Liver (tissue), 8 donors: ENCODE measurements at regions not wholly inside any gene's neighbourhood (a gene's known extent, or its start where the extent isn't known, plus 50 kb on each side); places are given as distances from the start of the nearest gene placed in this dataset.

ENCODE experiments used
- DNase-seq: peaks from one replicate; pipeline ENCODE4 v3.0.0-alpha.2; 2017; ENCODE audit warnings: low spot score
- H3K27ac ChIP-seq, 2 donors: one replicate each; pipeline ENCODE4 v1.7.0; 2013; ENCODE audit warnings: inconsistent platforms in 2 of 2, low read length in 2 of 2, control low read depth in 1 of 2, low read depth in 1 of 2, mild to moderate bottlenecking in 1 of 2
- H3K27me3 ChIP-seq, 4 donors: one replicate each; pipeline versions ENCODE4 v1.6.1 to v1.7.0; 2013; ENCODE audit warnings: low read length in 3 of 4, inconsistent platforms in 1 of 4, mild to moderate bottlenecking in 1 of 4, moderate library complexity in 1 of 4; ENCODE audit not compliant: control insufficient read depth in 4 of 4, insufficient read depth in 4 of 4
- H3K36me3 ChIP-seq, 4 donors: one replicate each; pipeline versions ENCODE4 v1.6.1 to v1.7.0; 2013; ENCODE audit warnings: low read length in 3 of 4, mild to moderate bottlenecking in 3 of 4, low read depth in 1 of 4, moderate library complexity in 1 of 4; ENCODE audit not compliant: control insufficient read depth in 4 of 4, insufficient read depth in 3 of 4
- H3K4me1 ChIP-seq, 4 donors: one replicate each; pipeline versions ENCODE4 v1.6.1 to v1.7.0; 2013; ENCODE audit warnings: low read length in 3 of 4, mild to moderate bottlenecking in 3 of 4, moderate library complexity in 1 of 4; ENCODE audit not compliant: control insufficient read depth in 4 of 4, insufficient read depth in 4 of 4
- H3K4me3 ChIP-seq, 3 donors: one replicate each; pipeline versions ENCODE4 v1.6.1 to v1.7.0; 2013; ENCODE audit warnings: low read length in 3 of 3, control low read depth in 1 of 3, low read depth in 1 of 3, mild to moderate bottlenecking in 1 of 3
- H3K9ac ChIP-seq, 2 donors: one replicate each; pipeline ENCODE4 v1.7.0; 2013; ENCODE audit warnings: low read length in 2 of 2, mild to moderate bottlenecking in 2 of 2, moderate library complexity in 2 of 2, control low read depth in 1 of 2, low read depth in 1 of 2
- H3K9me3 ChIP-seq, 4 donors: one replicate each; pipeline versions ENCODE4 v1.6.1 to v1.7.0; 2013; ENCODE audit warnings: low read length in 3 of 4; ENCODE audit not compliant: control insufficient read depth in 4 of 4
- EGR1 ChIP-seq, 2 donors: IDR thresholded peaks; 2 replicates each; pipeline ENCODE4 v1.6.1; 2016 to 2018; ENCODE audit warnings: antibody characterized with exemption in 2 of 2, low read depth in 2 of 2
- FOXA1 ChIP-seq: IDR thresholded peaks from 2 replicates; pipeline ENCODE4 v1.6.1; 2016; ENCODE audit warnings: antibody characterized with exemption
- GABPA ChIP-seq, 2 donors: IDR thresholded peaks in 1 of 2; conservative IDR thresholded peaks in 1 of 2; 2 replicates each; pipeline ENCODE4 v1.6.1; 2016; ENCODE audit warnings: antibody characterized with exemption in 2 of 2, mild to moderate bottlenecking in 1 of 2, moderate library complexity in 1 of 2
- HNF4A ChIP-seq, 2 donors: conservative IDR thresholded peaks; 2 replicates each; pipeline ENCODE4 v1.6.1; 2016; ENCODE audit warnings: antibody characterized with exemption in 2 of 2, mild to moderate bottlenecking in 2 of 2
- HNF4G ChIP-seq: IDR thresholded peaks from 2 replicates; pipeline ENCODE4 v1.6.1; 2016; ENCODE audit warnings: antibody characterized with exemption
- JUND ChIP-seq, 2 donors: IDR thresholded peaks; 2 replicates each; pipeline ENCODE4 v1.6.1; 2016; ENCODE audit warnings: antibody characterized with exemption in 2 of 2
- NR2F2 ChIP-seq: IDR thresholded peaks from 2 replicates; pipeline ENCODE4 v1.6.1; 2016; ENCODE audit warnings: antibody characterized with exemption
- RAD21 ChIP-seq, 2 donors: IDR thresholded peaks; 2 replicates each; pipeline ENCODE4 v1.6.1; 2016; ENCODE audit warnings: antibody characterized with exemption in 2 of 2, mild to moderate bottlenecking in 2 of 2
- WGBS: extraction: QIAGEN DNeasy Blood & Tissue Kit; methylation state at CpG from one replicate; pipeline ENCODE4 v1.1.7; 2013; 5-methylcytosine and 5-hydroxymethylcytosine counted together
- TF ChIP-seq, protein P1 (sequence below): IDR thresholded peaks from 2 replicates; pipeline ENCODE4 v1.6.1; 2016; ENCODE audit warnings: antibody characterized with exemption, mild to moderate bottlenecking
- TF ChIP-seq, protein P2 (sequence below): IDR thresholded peaks from 2 replicates; pipeline ENCODE4 v1.6.1; 2016; ENCODE audit warnings: antibody characterized with exemption
- TF ChIP-seq, protein P3 (sequence below): IDR thresholded peaks from 2 replicates; pipeline ENCODE4 v1.6.1; 2016; ENCODE audit warnings: antibody characterized with exemption
- TF ChIP-seq, protein P4 (sequence below): fragments of 150-350 bp; IDR thresholded peaks from 2 replicates; pipeline ENCODE4 v1.5.1; 2017; ENCODE audit warnings: improper control_type of control experiment, low read depth, low read length; ENCODE audit not compliant: missing input control
- donor health status: healthy.
- donor health status: healthy.
- donor health status: healthy.
- donor health status: healthy.
- donor health status: healthy.

DNA sequence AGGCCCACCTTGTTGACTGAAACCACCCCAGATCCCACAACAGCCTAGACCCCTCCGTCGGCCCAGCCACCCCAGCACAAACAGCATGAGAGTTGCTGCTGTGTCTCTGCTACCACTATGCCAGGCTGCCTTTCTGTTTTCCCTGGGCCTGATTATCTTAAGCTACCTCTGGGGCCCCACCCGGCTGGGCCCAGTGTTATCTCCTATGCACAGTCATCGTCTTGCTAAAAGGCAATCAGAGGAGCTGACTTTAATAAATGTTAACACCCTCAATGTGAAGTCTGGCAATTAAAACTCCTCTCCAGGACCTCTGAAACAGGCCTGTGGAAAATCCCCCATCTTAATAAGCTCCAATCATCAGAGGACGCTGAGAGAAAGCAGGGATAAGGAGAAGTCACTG is 144.9 kb downstream of the FAM114A2 start:
- TF ChIP-seq HNF4G (no peak), JUND (IDR thresholded peaks at IDR 0.05) (no peak), GABPA (IDR thresholded peaks at IDR 0.05 in 1 of 2, conservative IDR thresholded peaks at IDR 0.05 in 1 of 2) (no peak), RAD21 (IDR thresholded peaks at IDR 0.05) (no peak)
- TF ChIP-seq, protein P1, sequence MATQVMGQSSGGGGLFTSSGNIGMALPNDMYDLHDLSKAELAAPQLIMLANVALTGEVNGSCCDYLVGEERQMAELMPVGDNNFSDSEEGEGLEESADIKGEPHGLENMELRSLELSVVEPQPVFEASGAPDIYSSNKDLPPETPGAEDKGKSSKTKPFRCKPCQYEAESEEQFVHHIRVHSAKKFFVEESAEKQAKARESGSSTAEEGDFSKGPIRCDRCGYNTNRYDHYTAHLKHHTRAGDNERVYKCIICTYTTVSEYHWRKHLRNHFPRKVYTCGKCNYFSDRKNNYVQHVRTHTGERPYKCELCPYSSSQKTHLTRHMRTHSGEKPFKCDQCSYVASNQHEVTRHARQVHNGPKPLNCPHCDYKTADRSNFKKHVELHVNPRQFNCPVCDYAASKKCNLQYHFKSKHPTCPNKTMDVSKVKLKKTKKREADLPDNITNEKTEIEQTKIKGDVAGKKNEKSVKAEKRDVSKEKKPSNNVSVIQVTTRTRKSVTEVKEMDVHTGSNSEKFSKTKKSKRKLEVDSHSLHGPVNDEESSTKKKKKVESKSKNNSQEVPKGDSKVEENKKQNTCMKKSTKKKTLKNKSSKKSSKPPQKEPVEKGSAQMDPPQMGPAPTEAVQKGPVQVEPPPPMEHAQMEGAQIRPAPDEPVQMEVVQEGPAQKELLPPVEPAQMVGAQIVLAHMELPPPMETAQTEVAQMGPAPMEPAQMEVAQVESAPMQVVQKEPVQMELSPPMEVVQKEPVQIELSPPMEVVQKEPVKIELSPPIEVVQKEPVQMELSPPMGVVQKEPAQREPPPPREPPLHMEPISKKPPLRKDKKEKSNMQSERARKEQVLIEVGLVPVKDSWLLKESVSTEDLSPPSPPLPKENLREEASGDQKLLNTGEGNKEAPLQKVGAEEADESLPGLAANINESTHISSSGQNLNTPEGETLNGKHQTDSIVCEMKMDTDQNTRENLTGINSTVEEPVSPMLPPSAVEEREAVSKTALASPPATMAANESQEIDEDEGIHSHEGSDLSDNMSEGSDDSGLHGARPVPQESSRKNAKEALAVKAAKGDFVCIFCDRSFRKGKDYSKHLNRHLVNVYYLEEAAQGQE: no peak
- TF ChIP-seq, protein P2, sequence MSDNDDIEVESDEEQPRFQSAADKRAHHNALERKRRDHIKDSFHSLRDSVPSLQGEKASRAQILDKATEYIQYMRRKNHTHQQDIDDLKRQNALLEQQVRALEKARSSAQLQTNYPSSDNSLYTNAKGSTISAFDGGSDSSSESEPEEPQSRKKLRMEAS: no peak
- no peaks in the 10 kb centered on the region for H3K27me3 ChIP-seq
- no peak overlapping the region for H3K4me3 ChIP-seq
- no peak overlapping the region for H3K27ac ChIP-seq
- H3K36me3 ChIP-seq: no peaks in the 10 kb centered on the region
- DNase-seq: peak; percentile 46
- no peaks in the 10 kb centered on the region for H3K9me3 ChIP-seq
- H3K4me1 ChIP-seq: no peaks in the 10 kb centered on the region
- 65% methylated on average over 5 of the region's 5 CpGs for WGBS
- H3K9ac ChIP-seq: no peak overlapping the region

DNA sequence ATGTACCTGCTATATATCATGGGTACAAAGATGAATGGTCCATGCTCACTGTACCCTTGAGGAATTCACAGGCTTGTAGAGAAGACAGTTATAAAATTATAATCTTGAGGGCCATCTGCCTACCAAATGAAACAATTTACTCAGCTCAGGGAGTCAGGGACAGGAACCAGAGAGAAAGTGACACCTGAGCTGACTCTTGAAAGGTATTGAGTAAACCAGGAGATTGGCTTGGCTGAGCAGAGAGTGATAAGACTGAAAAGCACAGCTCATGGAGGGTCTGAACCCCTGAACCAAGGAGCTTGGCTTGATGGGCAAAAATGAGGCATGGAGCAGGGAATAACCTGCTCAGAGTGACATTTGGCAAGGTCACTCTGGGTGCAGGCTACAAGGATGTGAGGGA is 147.3 kb downstream of the FAM114A2 start:
- Histone ChIP-seq H3K36me3 (no peaks in the 10 kb centered on the region), H3K9me3 (no peaks in the 10 kb centered on the region), H3K27me3 (no peaks in the 10 kb centered on the region), H3K9ac (no peak overlapping the region), H3K27ac (no peak overlapping the region), H3K4me1 (no peaks in the 10 kb centered on the region), H3K4me3 (no peak overlapping the region)
- TF ChIP-seq, protein P2: no peak
- TF ChIP-seq EGR1 (IDR thresholded peaks at IDR 0.05; ENCODE audit: low read depth in 2 of 2) (no peak), NR2F2 (no peak), HNF4G (no peak), HNF4A (conservative IDR thresholded peaks at IDR 0.05) (no peak), JUND (IDR thresholded peaks at IDR 0.05) (no peak)
- TF ChIP-seq, protein P1: no peak
- no peak for DNase-seq

DNA sequence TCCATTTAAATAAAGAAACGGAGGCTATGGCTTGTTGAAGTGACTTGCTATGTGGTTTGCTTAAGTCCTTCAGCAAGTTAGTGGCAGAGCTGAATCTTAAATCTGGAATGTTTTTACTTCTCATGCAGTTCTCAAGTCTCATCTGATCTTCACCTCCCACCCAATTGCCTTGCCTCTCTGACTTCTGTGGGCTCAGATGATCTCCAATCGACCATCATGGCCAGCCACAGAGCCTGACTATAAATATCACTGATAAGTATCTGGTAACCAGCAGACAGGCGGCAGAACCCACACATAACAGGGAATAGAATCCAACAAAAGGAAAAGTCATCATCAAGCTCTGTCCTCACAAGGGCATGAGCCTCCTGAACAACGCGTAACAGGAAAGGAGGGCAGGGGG is 149.9 kb downstream of the FAM114A2 start:
- Histone ChIP-seq H3K36me3 (no peaks in the 10 kb centered on the region), H3K27me3 (peaks cover 0 to 5% (median 0%) of the 10 kb centered on the region in 4 donors), H3K9ac (no peak overlapping the region), H3K27ac (no peak overlapping the region), H3K9me3 (no peaks in the 10 kb centered on the region), H3K4me3 (no peak overlapping the region), H3K4me1 (no peaks in the 10 kb centered on the region)
- no peak for DNase-seq
- WGBS: 51% methylated on average over 5 of the region's 5 CpGs
- TF ChIP-seq, protein P3, sequence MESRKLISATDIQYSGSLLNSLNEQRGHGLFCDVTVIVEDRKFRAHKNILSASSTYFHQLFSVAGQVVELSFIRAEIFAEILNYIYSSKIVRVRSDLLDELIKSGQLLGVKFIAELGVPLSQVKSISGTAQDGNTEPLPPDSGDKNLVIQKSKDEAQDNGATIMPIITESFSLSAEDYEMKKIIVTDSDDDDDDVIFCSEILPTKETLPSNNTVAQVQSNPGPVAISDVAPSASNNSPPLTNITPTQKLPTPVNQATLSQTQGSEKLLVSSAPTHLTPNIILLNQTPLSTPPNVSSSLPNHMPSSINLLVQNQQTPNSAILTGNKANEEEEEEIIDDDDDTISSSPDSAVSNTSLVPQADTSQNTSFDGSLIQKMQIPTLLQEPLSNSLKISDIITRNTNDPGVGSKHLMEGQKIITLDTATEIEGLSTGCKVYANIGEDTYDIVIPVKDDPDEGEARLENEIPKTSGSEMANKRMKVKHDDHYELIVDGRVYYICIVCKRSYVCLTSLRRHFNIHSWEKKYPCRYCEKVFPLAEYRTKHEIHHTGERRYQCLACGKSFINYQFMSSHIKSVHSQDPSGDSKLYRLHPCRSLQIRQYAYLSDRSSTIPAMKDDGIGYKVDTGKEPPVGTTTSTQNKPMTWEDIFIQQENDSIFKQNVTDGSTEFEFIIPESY: no peak
- TF ChIP-seq, protein P4, sequence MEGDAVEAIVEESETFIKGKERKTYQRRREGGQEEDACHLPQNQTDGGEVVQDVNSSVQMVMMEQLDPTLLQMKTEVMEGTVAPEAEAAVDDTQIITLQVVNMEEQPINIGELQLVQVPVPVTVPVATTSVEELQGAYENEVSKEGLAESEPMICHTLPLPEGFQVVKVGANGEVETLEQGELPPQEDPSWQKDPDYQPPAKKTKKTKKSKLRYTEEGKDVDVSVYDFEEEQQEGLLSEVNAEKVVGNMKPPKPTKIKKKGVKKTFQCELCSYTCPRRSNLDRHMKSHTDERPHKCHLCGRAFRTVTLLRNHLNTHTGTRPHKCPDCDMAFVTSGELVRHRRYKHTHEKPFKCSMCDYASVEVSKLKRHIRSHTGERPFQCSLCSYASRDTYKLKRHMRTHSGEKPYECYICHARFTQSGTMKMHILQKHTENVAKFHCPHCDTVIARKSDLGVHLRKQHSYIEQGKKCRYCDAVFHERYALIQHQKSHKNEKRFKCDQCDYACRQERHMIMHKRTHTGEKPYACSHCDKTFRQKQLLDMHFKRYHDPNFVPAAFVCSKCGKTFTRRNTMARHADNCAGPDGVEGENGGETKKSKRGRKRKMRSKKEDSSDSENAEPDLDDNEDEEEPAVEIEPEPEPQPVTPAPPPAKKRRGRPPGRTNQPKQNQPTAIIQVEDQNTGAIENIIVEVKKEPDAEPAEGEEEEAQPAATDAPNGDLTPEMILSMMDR: no peak
- no peak for TF ChIP-seq RAD21 (IDR thresholded peaks at IDR 0.05)
- no peak for TF ChIP-seq FOXA1
